Liver (tissue), 8 donors: ENCODE measurements at regions not wholly inside any gene's neighbourhood (a gene's known extent, or its start where the extent isn't known, plus 50 kb on each side); places are given as distances from the start of the nearest gene placed in this dataset.

Experiments used
- DNase-seq: peaks from one replicate; pipeline ENCODE4 v3.0.0-alpha.2; 2017; ENCODE audit warnings: low spot score
- H3K27ac ChIP-seq, 2 donors: one replicate each; pipeline ENCODE4 v1.7.0; 2013; ENCODE audit warnings: inconsistent platforms in 2 of 2, low read length in 2 of 2, control low read depth in 1 of 2, low read depth in 1 of 2, mild to moderate bottlenecking in 1 of 2
- H3K27me3 ChIP-seq, 4 donors: one replicate each; pipeline versions ENCODE4 v1.6.1 to v1.7.0; 2013; ENCODE audit warnings: low read length in 3 of 4, inconsistent platforms in 1 of 4, mild to moderate bottlenecking in 1 of 4, moderate library complexity in 1 of 4; ENCODE audit not compliant: control insufficient read depth in 4 of 4, insufficient read depth in 4 of 4
- H3K36me3 ChIP-seq, 4 donors: one replicate each; pipeline versions ENCODE4 v1.6.1 to v1.7.0; 2013; ENCODE audit warnings: low read length in 3 of 4, mild to moderate bottlenecking in 3 of 4, low read depth in 1 of 4, moderate library complexity in 1 of 4; ENCODE audit not compliant: control insufficient read depth in 4 of 4, insufficient read depth in 3 of 4
- H3K4me1 ChIP-seq, 4 donors: one replicate each; pipeline versions ENCODE4 v1.6.1 to v1.7.0; 2013; ENCODE audit warnings: low read length in 3 of 4, mild to moderate bottlenecking in 3 of 4, moderate library complexity in 1 of 4; ENCODE audit not compliant: control insufficient read depth in 4 of 4, insufficient read depth in 4 of 4
- H3K4me3 ChIP-seq, 3 donors: one replicate each; pipeline versions ENCODE4 v1.6.1 to v1.7.0; 2013; ENCODE audit warnings: low read length in 3 of 3, control low read depth in 1 of 3, low read depth in 1 of 3, mild to moderate bottlenecking in 1 of 3
- H3K9ac ChIP-seq, 2 donors: one replicate each; pipeline ENCODE4 v1.7.0; 2013; ENCODE audit warnings: low read length in 2 of 2, mild to moderate bottlenecking in 2 of 2, moderate library complexity in 2 of 2, control low read depth in 1 of 2, low read depth in 1 of 2
- H3K9me3 ChIP-seq, 4 donors: one replicate each; pipeline versions ENCODE4 v1.6.1 to v1.7.0; 2013; ENCODE audit warnings: low read length in 3 of 4; ENCODE audit not compliant: control insufficient read depth in 4 of 4
- EGR1 ChIP-seq, 2 donors: IDR thresholded peaks; 2 replicates each; pipeline ENCODE4 v1.6.1; 2016 to 2018; ENCODE audit warnings: antibody characterized with exemption in 2 of 2, low read depth in 2 of 2
- FOXA1 ChIP-seq: IDR thresholded peaks from 2 replicates; pipeline ENCODE4 v1.6.1; 2016; ENCODE audit warnings: antibody characterized with exemption
- FOXA2 ChIP-seq: IDR thresholded peaks from 2 replicates; pipeline ENCODE4 v1.6.1; 2016; ENCODE audit warnings: antibody characterized with exemption
- GABPA ChIP-seq, 2 donors: IDR thresholded peaks in 1 of 2; conservative IDR thresholded peaks in 1 of 2; 2 replicates each; pipeline ENCODE4 v1.6.1; 2016; ENCODE audit warnings: antibody characterized with exemption in 2 of 2, mild to moderate bottlenecking in 1 of 2, moderate library complexity in 1 of 2
- HNF4A ChIP-seq, 2 donors: conservative IDR thresholded peaks; 2 replicates each; pipeline ENCODE4 v1.6.1; 2016; ENCODE audit warnings: antibody characterized with exemption in 2 of 2, mild to moderate bottlenecking in 2 of 2
- HNF4G ChIP-seq: IDR thresholded peaks from 2 replicates; pipeline ENCODE4 v1.6.1; 2016; ENCODE audit warnings: antibody characterized with exemption
- JUND ChIP-seq, 2 donors: IDR thresholded peaks; 2 replicates each; pipeline ENCODE4 v1.6.1; 2016; ENCODE audit warnings: antibody characterized with exemption in 2 of 2
- NR2F2 ChIP-seq: IDR thresholded peaks from 2 replicates; pipeline ENCODE4 v1.6.1; 2016; ENCODE audit warnings: antibody characterized with exemption
- RAD21 ChIP-seq, 2 donors: IDR thresholded peaks; 2 replicates each; pipeline ENCODE4 v1.6.1; 2016; ENCODE audit warnings: antibody characterized with exemption in 2 of 2, mild to moderate bottlenecking in 2 of 2
- RXRA ChIP-seq, 2 donors: IDR thresholded peaks; 2 replicates each; pipeline ENCODE4 v1.6.1; 2017 to 2018; ENCODE audit warnings: antibody characterized with exemption in 2 of 2, mild to moderate bottlenecking in 1 of 2
- SP1 ChIP-seq: IDR thresholded peaks from 2 replicates; pipeline ENCODE4 v1.6.1; 2018; ENCODE audit warnings: antibody characterized with exemption, mild to moderate bottlenecking
- TAF1 ChIP-seq: conservative IDR thresholded peaks from 2 replicates; pipeline ENCODE4 v1.6.1; 2016; ENCODE audit warnings: antibody characterized with exemption, mild to moderate bottlenecking
- YY1 ChIP-seq: IDR thresholded peaks from 2 replicates; pipeline ENCODE4 v1.6.1; 2016; ENCODE audit warnings: antibody characterized with exemption, mild to moderate bottlenecking
- WGBS: extraction: QIAGEN DNeasy Blood & Tissue Kit; methylation state at CpG from one replicate; pipeline ENCODE4 v1.1.7; 2013; 5-methylcytosine and 5-hydroxymethylcytosine counted together
- TF ChIP-seq, protein P1 (sequence below): fragments of 150-350 bp; IDR thresholded peaks from 2 replicates; pipeline ENCODE4 v1.5.1; 2017; ENCODE audit warnings: improper control_type of control experiment, low read depth, low read length; ENCODE audit not compliant: missing input control
- TF ChIP-seq, protein P2 (sequence below): IDR thresholded peaks from 2 replicates; pipeline ENCODE4 v1.6.1; 2016; ENCODE audit warnings: antibody characterized with exemption
- TF ChIP-seq, protein P3 (sequence below): IDR thresholded peaks from 2 replicates; pipeline ENCODE4 v1.6.1; 2016; ENCODE audit warnings: antibody characterized with exemption, mild to moderate bottlenecking
- TF ChIP-seq, protein P4 (sequence below): IDR thresholded peaks from 2 replicates; pipeline ENCODE4 v1.6.1; 2016; ENCODE audit warnings: antibody characterized with exemption
- TF ChIP-seq, protein P5 (sequence below): IDR thresholded peaks from 2 replicates; pipeline ENCODE4 v1.6.1; 2016; ENCODE audit warnings: antibody characterized with exemption
- donor health status: healthy.
- donor health status: healthy.
- donor health status: healthy.
- donor health status: healthy.
- donor health status: healthy.

DNA sequence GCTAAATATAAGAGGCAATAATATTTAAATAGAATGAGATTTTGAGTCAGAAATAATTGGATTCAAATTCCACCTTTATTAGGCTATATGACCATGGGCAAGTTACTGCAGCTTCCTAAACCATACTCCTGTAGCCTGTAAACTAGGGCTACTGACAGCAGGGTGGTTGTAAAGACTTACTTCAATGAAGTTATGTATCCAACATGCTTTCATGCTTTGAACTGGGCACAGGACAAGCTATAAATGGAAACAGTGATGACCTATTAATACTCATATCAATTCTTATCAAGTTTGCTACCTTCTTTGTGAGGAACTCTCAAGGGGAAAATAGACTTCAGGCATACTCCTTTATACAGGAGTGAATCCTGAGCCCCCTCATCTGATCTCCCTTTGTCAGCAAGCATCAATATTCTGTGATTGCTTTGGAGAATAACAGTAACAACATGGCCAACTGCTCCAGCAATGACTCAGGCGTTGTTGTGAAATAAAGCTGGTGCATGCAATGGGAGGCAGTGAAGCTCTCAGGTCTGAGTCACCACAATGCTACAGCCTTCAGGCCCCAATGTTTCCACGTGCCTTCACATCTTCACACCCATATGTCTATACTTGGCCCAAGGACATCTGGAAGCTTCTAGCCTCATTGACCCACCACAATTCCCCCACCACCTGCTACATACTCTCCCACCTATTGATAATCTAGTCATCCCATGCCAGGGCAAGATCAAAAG is 102.5 kb downstream of the KCNA4 start:
- Histone ChIP-seq H3K4me3 (no peak overlapping the region), H3K9me3 (no peaks in the 10 kb centered on the region), H3K36me3 (no peaks in the 10 kb centered on the region), H3K9ac (no peak overlapping the region), H3K27ac (no peak overlapping the region), H3K27me3 (peaks cover 0 to 3% (median 0%) of the 10 kb centered on the region in 4 donors), H3K4me1 (no peaks in the 10 kb centered on the region)
- no peak for DNase-seq
- no peak for TF ChIP-seq FOXA2
- TF ChIP-seq, protein P1, sequence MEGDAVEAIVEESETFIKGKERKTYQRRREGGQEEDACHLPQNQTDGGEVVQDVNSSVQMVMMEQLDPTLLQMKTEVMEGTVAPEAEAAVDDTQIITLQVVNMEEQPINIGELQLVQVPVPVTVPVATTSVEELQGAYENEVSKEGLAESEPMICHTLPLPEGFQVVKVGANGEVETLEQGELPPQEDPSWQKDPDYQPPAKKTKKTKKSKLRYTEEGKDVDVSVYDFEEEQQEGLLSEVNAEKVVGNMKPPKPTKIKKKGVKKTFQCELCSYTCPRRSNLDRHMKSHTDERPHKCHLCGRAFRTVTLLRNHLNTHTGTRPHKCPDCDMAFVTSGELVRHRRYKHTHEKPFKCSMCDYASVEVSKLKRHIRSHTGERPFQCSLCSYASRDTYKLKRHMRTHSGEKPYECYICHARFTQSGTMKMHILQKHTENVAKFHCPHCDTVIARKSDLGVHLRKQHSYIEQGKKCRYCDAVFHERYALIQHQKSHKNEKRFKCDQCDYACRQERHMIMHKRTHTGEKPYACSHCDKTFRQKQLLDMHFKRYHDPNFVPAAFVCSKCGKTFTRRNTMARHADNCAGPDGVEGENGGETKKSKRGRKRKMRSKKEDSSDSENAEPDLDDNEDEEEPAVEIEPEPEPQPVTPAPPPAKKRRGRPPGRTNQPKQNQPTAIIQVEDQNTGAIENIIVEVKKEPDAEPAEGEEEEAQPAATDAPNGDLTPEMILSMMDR: no peak
- no peak for TF ChIP-seq RAD21 (IDR thresholded peaks at IDR 0.05)
- no peak for TF ChIP-seq JUND (IDR thresholded peaks at IDR 0.05)
- no peak for TF ChIP-seq TAF1
- TF ChIP-seq, protein P2, sequence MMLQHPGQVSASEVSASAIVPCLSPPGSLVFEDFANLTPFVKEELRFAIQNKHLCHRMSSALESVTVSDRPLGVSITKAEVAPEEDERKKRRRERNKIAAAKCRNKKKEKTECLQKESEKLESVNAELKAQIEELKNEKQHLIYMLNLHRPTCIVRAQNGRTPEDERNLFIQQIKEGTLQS: no peak
- no peak for TF ChIP-seq HNF4G
- no peak for TF ChIP-seq EGR1 (IDR thresholded peaks at IDR 0.05; ENCODE audit: low read depth in 2 of 2)
- no peak for TF ChIP-seq YY1
- TF ChIP-seq, protein P3, sequence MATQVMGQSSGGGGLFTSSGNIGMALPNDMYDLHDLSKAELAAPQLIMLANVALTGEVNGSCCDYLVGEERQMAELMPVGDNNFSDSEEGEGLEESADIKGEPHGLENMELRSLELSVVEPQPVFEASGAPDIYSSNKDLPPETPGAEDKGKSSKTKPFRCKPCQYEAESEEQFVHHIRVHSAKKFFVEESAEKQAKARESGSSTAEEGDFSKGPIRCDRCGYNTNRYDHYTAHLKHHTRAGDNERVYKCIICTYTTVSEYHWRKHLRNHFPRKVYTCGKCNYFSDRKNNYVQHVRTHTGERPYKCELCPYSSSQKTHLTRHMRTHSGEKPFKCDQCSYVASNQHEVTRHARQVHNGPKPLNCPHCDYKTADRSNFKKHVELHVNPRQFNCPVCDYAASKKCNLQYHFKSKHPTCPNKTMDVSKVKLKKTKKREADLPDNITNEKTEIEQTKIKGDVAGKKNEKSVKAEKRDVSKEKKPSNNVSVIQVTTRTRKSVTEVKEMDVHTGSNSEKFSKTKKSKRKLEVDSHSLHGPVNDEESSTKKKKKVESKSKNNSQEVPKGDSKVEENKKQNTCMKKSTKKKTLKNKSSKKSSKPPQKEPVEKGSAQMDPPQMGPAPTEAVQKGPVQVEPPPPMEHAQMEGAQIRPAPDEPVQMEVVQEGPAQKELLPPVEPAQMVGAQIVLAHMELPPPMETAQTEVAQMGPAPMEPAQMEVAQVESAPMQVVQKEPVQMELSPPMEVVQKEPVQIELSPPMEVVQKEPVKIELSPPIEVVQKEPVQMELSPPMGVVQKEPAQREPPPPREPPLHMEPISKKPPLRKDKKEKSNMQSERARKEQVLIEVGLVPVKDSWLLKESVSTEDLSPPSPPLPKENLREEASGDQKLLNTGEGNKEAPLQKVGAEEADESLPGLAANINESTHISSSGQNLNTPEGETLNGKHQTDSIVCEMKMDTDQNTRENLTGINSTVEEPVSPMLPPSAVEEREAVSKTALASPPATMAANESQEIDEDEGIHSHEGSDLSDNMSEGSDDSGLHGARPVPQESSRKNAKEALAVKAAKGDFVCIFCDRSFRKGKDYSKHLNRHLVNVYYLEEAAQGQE: no peak
- TF ChIP-seq, protein P4, sequence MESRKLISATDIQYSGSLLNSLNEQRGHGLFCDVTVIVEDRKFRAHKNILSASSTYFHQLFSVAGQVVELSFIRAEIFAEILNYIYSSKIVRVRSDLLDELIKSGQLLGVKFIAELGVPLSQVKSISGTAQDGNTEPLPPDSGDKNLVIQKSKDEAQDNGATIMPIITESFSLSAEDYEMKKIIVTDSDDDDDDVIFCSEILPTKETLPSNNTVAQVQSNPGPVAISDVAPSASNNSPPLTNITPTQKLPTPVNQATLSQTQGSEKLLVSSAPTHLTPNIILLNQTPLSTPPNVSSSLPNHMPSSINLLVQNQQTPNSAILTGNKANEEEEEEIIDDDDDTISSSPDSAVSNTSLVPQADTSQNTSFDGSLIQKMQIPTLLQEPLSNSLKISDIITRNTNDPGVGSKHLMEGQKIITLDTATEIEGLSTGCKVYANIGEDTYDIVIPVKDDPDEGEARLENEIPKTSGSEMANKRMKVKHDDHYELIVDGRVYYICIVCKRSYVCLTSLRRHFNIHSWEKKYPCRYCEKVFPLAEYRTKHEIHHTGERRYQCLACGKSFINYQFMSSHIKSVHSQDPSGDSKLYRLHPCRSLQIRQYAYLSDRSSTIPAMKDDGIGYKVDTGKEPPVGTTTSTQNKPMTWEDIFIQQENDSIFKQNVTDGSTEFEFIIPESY: no peak
- no peak for TF ChIP-seq RXRA (IDR thresholded peaks at IDR 0.05)
- no peak for TF ChIP-seq NR2F2
- no peak for TF ChIP-seq GABPA (IDR thresholded peaks at IDR 0.05 in 1 of 2, conservative IDR thresholded peaks at IDR 0.05 in 1 of 2)
- TF ChIP-seq FOXA1: no peak
- TF ChIP-seq SP1: no peak
- TF ChIP-seq, protein P5, sequence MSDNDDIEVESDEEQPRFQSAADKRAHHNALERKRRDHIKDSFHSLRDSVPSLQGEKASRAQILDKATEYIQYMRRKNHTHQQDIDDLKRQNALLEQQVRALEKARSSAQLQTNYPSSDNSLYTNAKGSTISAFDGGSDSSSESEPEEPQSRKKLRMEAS: no peak
- TF ChIP-seq HNF4A (conservative IDR thresholded peaks at IDR 0.05): no peak
- 67% methylated on average over 2 of the region's 2 CpGs for WGBS
